ENCODE measurements at regions not wholly inside any gene's neighbourhood (a gene's known extent, or its start where the extent isn't known, plus 50 kb on each side); places are given as distances from the start of the nearest gene placed in this dataset.
"Not testable (repeated sequence)": the region's sequence is repeated elsewhere in the genome, so short reads cannot be mapped to it uniquely, and the experiment has no call there.

DNA sequence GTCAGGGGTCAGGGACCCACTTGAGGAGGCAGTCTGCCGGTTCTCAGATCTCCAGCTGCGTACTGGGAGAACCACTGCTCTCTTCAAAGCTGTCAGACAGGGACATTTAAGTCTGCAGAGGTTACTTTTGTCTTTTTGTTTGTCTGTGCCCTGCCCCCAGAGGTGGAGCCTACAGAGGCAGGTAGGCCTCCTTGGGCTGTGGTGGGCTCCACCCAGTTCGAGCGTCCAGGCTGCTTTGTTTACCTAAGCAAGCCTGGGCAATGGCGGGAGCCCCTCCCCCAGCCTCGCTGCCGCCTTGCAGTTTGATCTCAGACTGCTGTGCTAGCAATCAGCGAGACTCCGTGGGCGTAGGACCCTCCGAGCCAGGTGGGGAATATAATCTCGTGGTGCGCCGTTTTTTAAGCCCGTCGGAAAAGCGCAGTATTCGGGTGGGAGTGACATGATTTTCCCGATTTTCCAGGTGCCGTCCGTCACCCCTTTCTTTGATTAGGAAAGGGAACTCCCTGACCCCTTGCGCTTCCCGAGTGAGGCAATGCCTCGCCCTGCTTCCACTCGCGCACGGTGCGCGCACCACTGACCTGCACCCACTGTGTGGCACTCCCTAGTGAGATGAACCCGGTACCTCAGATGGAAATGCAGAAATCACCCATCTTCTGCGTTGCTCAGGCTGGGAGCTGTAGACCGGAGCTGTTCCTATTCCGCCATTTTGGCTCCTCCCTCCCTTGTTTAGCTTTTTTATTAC, 268.6 kb upstream of the SATB1 start:
- not testable (repeated sequence) for DNase-seq (ENCODE audit: extremely low read depth in 1 of 2, low read depth in 1 of 2)

DNA sequence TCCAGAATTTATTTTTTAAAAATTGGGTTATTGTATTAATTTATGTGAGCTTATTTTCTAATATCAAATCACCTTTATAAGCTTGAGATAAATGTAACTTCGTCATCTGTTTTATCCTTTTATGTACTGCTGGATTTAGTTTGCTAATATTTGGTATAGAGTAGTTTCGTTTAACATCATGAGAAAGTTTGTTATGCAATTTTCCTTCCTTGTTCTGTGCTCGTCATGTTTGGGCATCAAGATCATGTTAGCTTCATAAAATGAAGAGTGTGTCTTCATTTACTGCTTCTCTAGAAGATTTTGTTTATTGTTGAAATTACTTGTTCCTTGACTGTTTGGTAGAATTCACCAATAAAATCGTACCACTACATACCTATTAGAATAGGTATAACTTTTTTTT, 262.1 kb upstream of the SATB1 start:
- no peak for DNase-seq (ENCODE audit: extremely low read depth in 1 of 2, low read depth in 1 of 2)

DNA sequence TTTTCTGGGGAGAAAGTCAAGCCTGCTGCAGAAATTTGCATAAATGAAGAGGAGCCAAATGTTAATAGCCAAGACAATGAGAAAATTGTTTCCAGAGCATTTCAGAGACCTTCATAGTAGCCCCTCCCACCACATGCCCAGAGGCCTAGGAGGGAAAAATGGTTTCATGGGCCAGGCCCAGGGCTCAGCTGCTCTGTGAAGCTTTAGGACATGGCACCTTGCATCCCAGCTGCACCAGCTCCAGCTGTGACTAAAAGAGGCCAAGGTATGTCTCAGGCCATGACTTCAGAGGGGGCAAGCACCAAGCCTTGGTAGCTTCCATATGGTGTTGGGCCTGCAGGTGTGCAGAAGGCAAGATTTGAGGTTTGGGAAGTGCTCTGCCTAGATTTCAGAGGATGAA, 258.8 kb upstream of the SATB1 start:
- DNase-seq (ENCODE audit: extremely low read depth in 1 of 2, low read depth in 1 of 2) = no peak

DNA sequence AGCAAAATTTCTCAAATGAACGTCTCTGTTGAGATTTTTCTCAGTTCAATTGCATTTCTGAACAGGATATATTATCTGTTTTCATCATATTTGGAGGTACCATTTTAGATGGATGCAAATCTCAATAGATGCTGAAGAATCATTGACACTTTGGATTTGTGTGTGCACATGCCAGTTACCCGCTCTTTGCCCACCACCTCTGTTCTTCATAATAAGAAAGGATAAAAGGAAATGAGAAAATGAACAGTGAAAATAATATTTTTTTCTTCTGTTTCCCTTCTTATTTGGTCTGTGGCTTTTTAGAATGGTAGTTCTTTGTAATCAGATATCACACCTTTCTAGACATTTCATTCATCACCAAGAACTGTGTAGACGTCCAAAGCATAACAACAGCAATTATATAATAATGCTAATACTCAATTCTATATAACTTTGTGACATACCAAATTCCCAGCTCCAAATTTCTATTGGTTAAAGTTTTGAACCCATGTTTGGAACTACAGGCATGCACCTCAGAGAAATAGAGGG, 256.7 kb upstream of the SATB1 start:
- no peak for DNase-seq (ENCODE audit: extremely low read depth in 1 of 2, low read depth in 1 of 2)

DNA sequence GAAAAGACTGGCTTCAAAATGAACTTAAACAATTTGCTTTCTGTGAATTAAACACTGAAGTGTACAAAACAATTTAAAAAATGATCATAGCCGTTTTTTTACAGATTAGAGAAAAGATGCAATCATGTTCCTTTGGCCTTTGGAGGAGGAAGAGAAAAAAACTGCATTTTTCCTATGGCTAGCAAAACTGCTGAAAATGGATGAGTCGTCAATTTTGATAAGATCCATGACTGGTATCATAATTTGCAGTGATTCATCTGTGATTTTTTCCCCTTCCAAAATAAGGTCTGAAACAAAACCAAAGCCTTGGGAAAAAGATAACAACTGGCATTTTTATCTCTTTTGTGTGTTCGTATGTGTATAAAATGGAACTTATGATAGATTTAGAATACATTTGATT, 255.6 kb upstream of the SATB1 start:
- DNase-seq (ENCODE audit: extremely low read depth in 1 of 2, low read depth in 1 of 2) = no peak

DNA sequence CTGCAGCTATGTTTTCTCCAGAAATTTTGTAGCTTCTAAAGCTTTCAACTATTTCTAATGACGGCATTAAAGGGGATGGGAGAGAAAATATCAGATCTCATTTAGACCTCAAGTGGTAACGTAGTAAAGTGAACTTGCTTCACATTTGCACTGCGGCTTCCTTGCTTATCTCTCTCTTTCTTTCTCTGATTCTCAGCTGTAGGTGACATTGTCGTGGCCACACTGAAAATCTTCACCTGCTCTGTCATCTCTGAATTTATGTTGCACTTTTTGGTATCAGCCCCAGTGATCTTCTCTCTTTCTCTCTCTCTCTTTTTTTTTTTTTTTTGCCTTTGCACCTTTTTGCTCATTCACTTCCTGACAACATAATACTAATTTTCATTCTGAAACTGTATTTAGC, 254.1 kb upstream of the SATB1 start:
- peak in 1 of 2 donors; percentile 61 for DNase-seq (ENCODE audit: extremely low read depth in 1 of 2, low read depth in 1 of 2)

DNA sequence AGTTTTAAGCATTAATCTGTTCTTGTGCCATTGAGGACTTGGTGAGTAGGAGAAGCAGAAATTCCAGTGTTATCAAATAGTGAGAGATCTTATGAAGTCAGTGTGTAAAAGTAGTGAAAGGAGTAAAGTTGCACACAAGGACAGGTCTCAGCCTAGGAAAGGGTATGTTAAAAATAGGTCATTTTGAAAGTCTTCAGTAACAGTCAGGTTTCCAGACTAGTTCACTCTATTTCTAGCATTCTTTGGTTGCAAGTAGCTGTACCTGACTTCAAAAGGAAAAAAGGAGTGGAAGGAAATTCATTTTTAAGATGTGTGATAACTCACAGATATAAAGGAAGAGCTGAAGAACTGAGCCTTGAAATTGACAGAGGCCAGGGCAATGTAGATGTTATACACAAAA, 250.1 kb upstream of the SATB1 start:
- DNase-seq (ENCODE audit: extremely low read depth in 1 of 2, low read depth in 1 of 2) = no peak

DNA sequence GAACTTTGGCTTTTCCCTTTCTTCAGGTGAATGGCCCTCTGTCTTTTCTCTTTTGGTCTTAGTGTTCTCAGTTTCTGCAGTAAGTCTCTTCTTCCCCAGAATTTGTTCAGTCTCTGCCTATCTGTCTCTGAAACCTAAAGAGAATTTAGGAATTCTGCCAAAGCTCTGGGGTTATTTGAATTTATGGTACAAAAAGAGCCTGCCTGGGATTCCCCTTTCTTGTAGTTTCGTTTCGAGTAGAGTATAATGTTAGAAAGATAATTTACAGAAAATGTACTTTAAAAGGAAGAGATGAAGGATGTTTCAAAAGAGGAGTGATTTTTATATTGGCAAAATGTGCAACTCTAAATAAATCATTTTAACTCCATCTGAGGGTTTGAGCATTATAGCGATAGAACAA, 247.4 kb upstream of the SATB1 start:
- DNase-seq (ENCODE audit: extremely low read depth in 1 of 2, low read depth in 1 of 2) = no peak

DNA sequence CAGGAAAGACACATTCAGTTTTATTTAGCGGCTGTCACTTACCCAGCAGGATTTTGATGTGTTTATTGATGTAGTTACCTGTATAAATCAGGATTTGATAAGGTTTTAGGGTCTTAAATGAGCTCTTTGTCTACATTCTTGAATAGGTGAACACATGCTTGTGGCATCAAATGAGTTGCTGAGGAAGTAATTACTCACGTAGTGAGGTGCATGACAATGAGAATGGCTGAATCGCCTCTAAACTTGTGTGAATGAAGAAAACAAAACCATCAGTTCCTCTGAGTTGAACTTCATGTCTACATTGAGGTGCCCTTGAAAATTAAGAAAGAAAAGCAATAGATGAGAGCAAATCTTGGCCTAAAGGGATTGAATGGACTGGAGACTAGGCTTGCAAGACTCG, 245.6 kb upstream of the SATB1 start:
- no peak for DNase-seq (ENCODE audit: extremely low read depth in 1 of 2, low read depth in 1 of 2)

DNA sequence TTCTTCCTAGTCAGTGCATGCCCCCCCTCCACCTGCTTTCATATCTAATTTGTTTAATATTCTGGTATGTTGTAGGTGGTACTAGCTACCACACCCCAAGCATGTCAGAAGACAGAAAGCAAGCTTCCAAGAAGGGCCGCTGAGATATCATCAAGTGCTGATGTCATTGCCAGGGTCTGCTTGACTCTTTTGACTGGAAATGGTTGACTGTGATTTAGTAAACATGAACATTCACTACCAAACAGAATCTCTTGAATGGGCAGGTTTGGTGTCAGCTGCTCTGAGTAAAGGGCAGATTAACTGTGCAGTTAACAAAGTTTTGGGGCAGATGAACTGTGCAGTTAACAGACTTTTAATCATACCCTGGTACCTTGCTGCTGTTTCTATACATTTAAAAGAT, 244.2 kb upstream of the SATB1 start:
- peak in 1 of 2 donors; percentile 74 for DNase-seq (ENCODE audit: extremely low read depth in 1 of 2, low read depth in 1 of 2)

DNA sequence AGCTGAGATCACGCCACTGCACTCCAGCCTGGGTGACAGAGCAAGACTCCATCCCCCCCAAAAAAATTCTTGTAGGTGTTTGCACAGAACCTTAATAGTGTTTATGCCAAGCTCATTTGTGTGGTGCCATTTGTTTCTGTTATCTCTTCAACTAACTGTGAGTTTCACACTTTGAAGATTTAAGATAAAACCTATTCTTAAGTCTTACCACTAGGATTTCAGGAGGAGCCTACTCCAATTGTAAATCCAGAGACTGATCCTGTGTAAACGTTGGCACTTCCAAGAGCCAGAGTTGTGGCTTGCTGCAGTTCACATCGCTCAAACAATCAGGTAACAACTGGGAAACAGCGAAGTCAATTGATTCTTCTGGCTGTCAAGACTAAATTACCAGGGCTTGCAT, 242.4 kb upstream of the SATB1 start:
- DNase-seq (ENCODE audit: extremely low read depth in 1 of 2, low read depth in 1 of 2) = no peak

DNA sequence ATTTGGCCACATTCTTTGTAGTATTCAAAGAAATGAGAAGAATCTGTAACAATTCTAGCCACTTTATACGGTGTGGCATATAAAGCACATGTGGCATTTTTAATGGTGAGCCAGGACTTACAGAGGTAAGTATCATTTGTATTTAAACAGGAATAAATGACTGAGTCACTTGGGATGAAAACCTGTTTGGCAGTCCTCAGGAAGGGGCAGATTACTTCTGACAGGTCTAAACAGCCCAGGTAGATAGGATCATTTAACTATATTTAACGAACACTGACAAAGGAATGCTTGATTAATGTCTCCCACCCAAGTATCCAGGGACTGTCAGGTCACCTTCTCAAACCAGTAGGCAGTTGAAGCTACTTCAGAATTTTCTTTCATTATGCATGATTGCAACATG, 241.5 kb upstream of the SATB1 start:
- DNase-seq (ENCODE audit: extremely low read depth in 1 of 2, low read depth in 1 of 2) = no peak

DNA sequence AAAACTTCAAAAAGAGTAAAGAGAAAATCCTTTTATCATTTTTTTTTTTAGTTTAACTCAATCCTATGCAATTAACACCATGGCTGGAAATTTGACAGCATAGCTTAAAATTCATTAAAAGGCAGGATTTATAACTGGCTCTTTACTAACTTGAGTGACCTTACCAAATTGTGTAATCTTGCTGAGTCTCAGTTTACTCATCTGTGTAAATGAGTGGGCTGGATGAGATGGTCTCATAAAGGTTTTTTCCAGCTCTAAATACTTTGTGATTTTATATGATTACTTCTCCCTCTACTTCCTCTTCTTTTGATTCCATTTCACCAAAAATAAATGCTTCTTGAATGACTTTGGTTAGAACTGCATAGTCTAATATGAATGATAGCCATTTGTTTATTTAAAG, 234.9 kb upstream of the SATB1 start:
- DNase-seq (ENCODE audit: extremely low read depth in 1 of 2, low read depth in 1 of 2) = no peak

DNA sequence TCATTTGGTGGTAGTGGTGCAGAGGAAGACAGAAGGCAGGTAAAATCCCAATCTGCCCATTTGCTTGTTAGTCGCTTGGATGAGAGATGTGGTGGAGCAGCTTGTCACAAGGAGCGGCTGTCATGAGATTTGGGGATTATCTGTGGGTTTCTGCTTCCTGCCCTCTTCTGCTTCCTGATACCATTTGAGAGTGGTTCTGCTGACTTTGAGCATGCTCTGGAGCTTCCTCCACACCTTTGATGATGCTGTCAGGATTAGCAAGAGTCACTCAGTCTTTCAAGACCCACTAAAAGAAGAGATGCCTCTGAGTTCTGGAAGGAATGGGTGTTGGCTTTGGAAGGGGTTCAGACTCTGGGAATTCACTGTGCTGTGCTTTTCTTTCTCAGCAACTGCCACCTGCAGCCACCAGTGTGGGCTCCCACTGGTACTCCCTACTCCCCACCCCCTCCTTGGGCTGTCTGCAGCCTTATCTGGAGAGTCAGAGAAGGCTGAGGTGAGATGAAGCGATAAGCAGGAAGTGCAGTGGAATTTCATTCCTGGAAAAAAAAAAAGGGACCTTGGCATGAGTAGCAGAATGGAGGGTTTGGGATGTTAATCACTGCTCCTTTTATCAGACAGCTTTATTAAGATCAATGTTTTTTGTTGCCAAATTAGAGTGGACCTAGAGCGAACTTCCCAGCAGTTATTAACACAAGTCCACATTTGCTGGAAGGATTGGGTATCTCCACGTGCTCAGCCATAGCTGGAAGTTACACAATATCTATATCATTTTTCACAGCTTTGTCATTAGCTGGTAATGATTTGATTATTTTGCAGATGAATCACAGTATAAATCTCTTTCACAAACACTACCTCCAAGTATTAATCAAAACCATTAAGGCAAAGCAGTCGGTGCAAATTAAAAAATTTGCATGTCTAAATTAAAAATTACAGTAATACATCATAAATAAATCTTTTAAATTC, 233.0 kb upstream of the SATB1 start:
- no peak for DNase-seq (ENCODE audit: extremely low read depth in 1 of 2, low read depth in 1 of 2)

DNA sequence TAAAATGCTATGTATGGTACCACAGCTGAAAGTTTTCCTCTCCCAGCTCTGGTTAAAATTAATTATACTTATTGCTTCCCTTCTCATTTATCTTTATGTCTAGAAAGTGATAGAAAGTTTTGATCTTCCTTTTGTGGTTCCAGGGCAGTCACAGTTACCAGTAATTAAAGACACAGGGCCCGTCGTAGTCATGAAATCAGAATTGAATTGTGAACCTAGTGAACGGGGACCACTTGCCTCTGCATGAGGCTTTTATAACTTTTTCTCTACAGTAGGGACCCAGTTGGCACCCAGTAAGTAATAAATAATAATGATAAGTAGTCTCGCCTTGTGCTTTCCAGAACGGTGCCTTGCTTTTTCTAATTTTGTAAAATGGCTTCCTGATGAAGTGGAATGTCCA, 231.7 kb upstream of the SATB1 start:
- DNase-seq (ENCODE audit: extremely low read depth in 1 of 2, low read depth in 1 of 2) = no peak

DNA sequence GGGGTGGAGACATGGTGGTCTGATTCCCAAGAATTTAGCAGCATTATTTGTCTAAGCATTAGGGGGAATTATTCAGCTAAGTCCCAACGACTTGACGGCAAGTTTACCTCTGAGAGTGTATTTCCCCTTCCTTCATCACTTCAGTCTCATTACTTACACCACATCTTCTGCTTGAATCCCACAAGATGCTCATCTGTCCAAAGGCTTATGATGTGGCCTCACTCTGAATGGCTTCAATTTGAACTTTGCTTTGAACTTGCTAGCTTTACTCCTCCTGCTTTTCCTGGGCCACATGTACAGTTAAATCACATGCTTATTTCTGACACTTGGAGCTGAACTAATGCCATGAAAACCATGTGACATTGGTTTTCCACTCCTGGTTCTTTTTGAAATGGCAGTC, 231.3 kb upstream of the SATB1 start:
- DNase-seq (ENCODE audit: extremely low read depth in 1 of 2, low read depth in 1 of 2) = no peak

DNA sequence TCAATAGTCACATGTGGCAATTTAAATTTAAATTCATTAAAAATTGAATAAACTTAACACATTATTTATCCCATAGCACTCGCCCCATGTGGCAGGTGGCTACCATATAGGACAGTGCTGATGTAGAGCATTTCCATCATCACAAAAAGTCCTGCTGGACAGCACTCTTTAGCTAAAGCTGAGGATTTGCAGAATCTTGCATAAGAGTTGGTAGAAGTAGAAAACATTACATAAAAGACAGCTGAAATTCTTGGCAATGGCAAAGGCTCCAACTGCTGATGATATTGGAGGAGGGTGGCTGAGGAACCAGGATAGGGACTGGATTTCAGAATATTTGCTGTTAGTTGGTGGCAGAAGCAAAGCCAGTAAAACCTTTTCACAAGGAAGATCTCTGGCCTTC, 230.7 kb upstream of the SATB1 start:
- no peak for DNase-seq (ENCODE audit: extremely low read depth in 1 of 2, low read depth in 1 of 2)

DNA sequence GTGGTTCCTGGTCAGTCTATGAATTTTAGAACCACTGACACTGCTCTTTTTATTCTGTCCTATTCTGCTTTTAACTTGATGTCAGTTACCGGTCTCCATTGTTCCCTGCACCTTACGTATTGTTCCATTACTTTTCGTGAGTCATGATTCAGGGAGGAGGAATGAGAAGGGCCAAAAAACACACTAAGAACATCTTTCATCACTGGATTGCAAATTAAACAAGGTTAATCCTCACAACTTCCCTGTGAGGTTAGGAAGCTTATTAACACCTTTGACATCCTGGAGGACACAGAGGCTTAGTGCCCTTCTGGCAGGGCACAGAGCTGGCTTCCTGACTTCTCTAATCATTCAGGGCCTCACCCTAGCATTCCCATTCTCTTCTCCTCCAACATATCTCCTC, 227.6 kb upstream of the SATB1 start:
- DNase-seq (ENCODE audit: extremely low read depth in 1 of 2, low read depth in 1 of 2) = no peak

DNA sequence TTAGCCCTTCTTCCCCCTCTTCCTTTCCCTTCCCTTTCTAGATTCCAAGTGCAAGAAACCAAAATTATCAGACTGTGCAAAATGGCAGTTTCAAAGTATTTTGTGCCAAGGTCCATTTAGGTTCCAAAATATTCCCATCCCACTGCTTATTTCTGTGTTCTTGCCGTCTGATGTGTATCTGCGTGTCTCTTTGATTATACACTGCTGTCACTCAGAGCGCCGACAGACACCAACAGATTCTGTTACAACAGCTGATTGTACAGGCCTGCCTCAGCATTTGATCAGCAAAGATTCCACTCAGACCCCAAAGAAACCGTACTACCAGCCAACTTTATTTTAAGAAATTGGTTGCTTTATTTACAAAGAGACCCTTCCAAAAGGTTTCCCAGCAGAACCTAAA, 225.6 kb upstream of the SATB1 start:
- no peak for DNase-seq (ENCODE audit: extremely low read depth in 1 of 2, low read depth in 1 of 2)

DNA sequence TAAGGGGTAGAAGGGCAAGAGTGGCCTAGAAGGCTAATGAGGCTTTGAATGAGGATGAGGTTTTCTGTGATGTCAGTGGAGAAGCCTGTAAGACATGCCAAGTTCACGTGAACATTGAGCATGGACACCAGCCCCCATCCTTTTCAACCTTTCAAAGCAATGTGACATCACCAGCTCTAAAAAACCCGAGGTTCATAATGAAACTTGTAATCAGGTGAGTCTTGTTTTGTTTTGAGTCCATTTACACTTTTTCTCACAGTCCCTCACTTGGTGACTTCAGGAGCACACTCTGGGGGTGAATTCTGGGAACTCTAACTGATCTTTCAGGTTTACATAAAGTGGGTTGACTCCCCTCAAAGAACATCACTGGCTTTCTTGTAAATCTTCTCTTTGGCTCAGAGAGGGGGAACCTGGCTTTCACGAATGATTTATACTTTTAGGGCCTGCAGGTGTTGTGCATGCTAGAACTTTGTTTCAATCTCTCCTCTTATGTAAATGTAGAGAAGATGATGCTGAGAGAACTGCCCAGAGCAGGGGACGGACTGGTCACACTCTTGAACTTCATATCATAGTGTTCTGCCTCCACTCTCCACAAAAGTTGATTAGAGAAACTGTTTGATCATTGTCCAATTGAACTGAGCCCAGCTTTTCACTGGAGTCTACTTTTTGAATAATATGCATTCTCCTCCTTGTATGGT, 224.7 kb upstream of the SATB1 start:
- peak in 1 of 2 donors; percentile 74 for DNase-seq (ENCODE audit: extremely low read depth in 1 of 2, low read depth in 1 of 2)

DNA sequence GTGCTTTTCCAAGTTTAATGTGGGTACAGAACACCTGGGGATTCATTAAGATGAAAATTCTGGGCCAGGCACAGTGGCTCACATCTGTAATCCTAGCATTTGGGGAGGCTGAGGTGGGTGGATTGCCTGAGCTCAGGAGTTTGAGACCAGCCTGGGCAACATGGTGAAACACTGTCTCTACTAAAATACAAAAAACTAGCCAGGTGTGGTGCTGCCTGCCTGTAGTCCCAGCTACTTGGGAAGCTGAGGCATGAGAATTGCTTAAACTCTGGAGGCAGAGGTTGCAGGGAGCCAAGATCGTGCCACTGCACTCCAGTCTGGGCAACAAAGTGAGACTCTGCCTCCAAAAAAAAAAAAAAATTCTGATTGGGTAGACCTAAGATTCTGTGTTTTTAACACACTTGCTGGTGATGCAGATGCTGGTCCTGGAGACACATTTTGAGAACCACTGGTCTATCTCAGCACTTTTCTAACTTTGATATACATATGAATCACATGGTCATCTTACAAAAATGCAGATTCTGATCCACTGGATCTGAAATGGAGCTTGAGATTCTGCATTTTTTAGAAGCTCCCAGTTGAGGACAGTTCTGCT, 223.8 kb upstream of the SATB1 start:
- no peak for DNase-seq (ENCODE audit: extremely low read depth in 1 of 2, low read depth in 1 of 2)

All from stimulated activated CD8-positive, alpha-beta memory T cell treated with anti-CD3 and anti-CD28 coated beads, Interleukin-7, amount 100 ng/mL, for 48 hours (primary cell).